NCI-H226 (cell line): ENCODE measurements at regions not wholly inside any gene's neighbourhood (a gene's known extent, or its start where the extent isn't known, plus 50 kb on each side); places are given as distances from the start of the nearest gene placed in this dataset.

Source experiments
- DNase-seq: peaks from one replicate; pipeline ENCODE4 v3.0.0-alpha.2; 2015

GRCh38 chr13:70363991-70364390 is 255.7 kb upstream of the KLHL1 start:
- no peak for DNase-seq

GRCh38 chr13:70362820-70363570 is 254.7 kb upstream of the KLHL1 start:
- no peak for DNase-seq

GRCh38 chr13:70357031-70357430 is 248.8 kb upstream of the KLHL1 start:
- DNase-seq = no peak

GRCh38 chr13:70353096-70353495 is 244.8 kb upstream of the KLHL1 start:
- no peak for DNase-seq

- DNase-seq = no peak
These were observed 239.8 kb upstream of the KLHL1 start for GRCh38 chr13:70347947-70348620.

- no peak for DNase-seq
These were observed 231.5 kb upstream of the KLHL1 start for GRCh38 chr13:70339738-70340137.

GRCh38 chr13:70338609-70339008 is 230.4 kb upstream of the KLHL1 start:
- DNase-seq = no peak

GRCh38 chr13:70336866-70337265 is 228.6 kb upstream of the KLHL1 start:
- DNase-seq = no peak

- no peak for DNase-seq
These were observed 225.5 kb upstream of the KLHL1 start for GRCh38 chr13:70333752-70334151.

- no peak for DNase-seq
These were observed 222.6 kb upstream of the KLHL1 start for GRCh38 chr13:70330697-70331361.

GRCh38 chr13:70324519-70324918 is 216.3 kb upstream of the KLHL1 start:
- no peak for DNase-seq

GRCh38 chr13:70311191-70311590 is 202.9 kb upstream of the KLHL1 start:
- DNase-seq = no peak

- DNase-seq = no peak
These were observed 202.3 kb upstream of the KLHL1 start for GRCh38 chr13:70310396-70311119.

- no peak for DNase-seq
These were observed 189.0 kb upstream of the KLHL1 start for GRCh38 chr13:70297189-70297616.

- no peak for DNase-seq
These were observed 176.1 kb upstream of the KLHL1 start for GRCh38 chr13:70284371-70284770.

GRCh38 chr13:70275841-70276240 is 167.6 kb upstream of the KLHL1 start:
- DNase-seq = no peak

- DNase-seq = no peak
These were observed 147.2 kb upstream of the KLHL1 start for GRCh38 chr13:70255406-70255991.

- DNase-seq = no peak
These were observed 145.6 kb upstream of the KLHL1 start for GRCh38 chr13:70253834-70254233.

GRCh38 chr13:70253411-70253810 is 145.2 kb upstream of the KLHL1 start:
- no peak for DNase-seq

- no peak for DNase-seq
These were observed 141.2 kb upstream of the KLHL1 start for GRCh38 chr13:70249332-70250064.

GRCh38 chr13:70237131-70237530 is 128.9 kb upstream of the KLHL1 start:
- DNase-seq = no peak

GRCh38 chr13:70235565-70235964 is 127.3 kb upstream of the KLHL1 start:
- no peak for DNase-seq
